HCT116 (cell line): ENCODE measurements at regions not wholly inside any gene's neighbourhood (a gene's known extent, or its start where the extent isn't known, plus 50 kb on each side); places are given as distances from the start of the nearest gene placed in this dataset.

Experiments used
- ATAC-seq: fragments of 200-7000 bp; cut with Tn5 transposase; 2 replicates; pipeline ENCODE4 v1.9.1; 2020; ENCODE audit warnings: mild to moderate bottlenecking, moderate library complexity
- BruUV-seq: library from RNA; stranded (reverse); fragments of 400-500 nt; replicated peaks from 2 replicates; lab custom pipeline; 2021; lab: Mats Ljungman, UMichigan
- CTCF ChIA-PET: fragments of 300-600 bp; sonication (Branson Sonifier 250); formaldehyde crosslinking; loops from one replicate; lab custom pipeline; 2021; ENCODE audit warnings: antibody characterized with exemption; lab: Charles Lee
- POLR2A ChIA-PET: fragments of 300-600, 350-600 bp; sonication (Branson Sonifier 250); formaldehyde crosslinking; loops from one replicate; lab custom pipeline; 2021; ENCODE audit warnings: antibody characterized with exemption; lab: Charles Lee
- RAD21 ChIA-PET, 2 experiments: fragments of 300-600 bp; sonication (Branson Sonifier 250); formaldehyde crosslinking; loops; one replicate each; lab custom pipeline; 2023; ENCODE audit warnings: low total read pairs in 2 of 2; ENCODE audit not compliant: uncharacterized antibody in 2 of 2, unreplicated experiment in 2 of 2, low non-redundant PET in 1 of 2; lab: Charles Lee
- DNase-seq: peaks from one replicate; pipeline ENCODE4 v3.0.0-alpha.2; 2010; ENCODE audit warnings: low read depth, low spot score
- H2AFZ ChIP-seq: fragments of 200-600 bp; shearing (Covaris generic), sonication (generic); 2 replicates; pipeline ENCODE4 v1.6.1; 2017; ENCODE audit warnings: low read depth, mixed run types, mixed read lengths, antibody characterized with exemption, low read length; ENCODE audit not compliant: poor library complexity, severe bottlenecking
- H3K27ac ChIP-seq: 2 replicates; pipeline ENCODE4 v1.5.1; 2012; ENCODE audit warnings: low read depth, low read length
- H3K27me3 ChIP-seq: fragments of 200-600 bp; sonication (generic); 2 replicates; pipeline ENCODE4 v1.6.1; 2016; ENCODE audit warnings: mixed run types, low read length, mixed read lengths; ENCODE audit not compliant: insufficient read depth
- H3K36me3 ChIP-seq, 2 experiments: fragments of 200-500 bp in 1 of 2; fragments of 200-600 bp in 1 of 2; sonication (Bioruptor generic) in 1 of 2; sonication (generic) in 1 of 2; 2 replicates each; pipeline versions ENCODE4 v1.5.1 to v1.6.1; 2014 to 2016; ENCODE audit warnings: low read length in 2 of 2, inconsistent platforms in 1 of 2, mixed read lengths in 1 of 2, mixed run types in 1 of 2; ENCODE audit not compliant: insufficient read depth in 2 of 2, control insufficient read depth in 1 of 2
- H3K4me1 ChIP-seq, 2 experiments: fragments of 200-600 bp in 1 of 2; sonication (generic) in 1 of 2; 2 replicates each; pipeline versions ENCODE4 v1.5.1 to v1.6.1; 2012 to 2017; ENCODE audit warnings: low read length in 2 of 2, inconsistent platforms in 1 of 2, mild to moderate bottlenecking in 1 of 2, mixed read lengths in 1 of 2, mixed run types in 1 of 2, moderate library complexity in 1 of 2; ENCODE audit not compliant: insufficient read depth in 2 of 2, control insufficient read depth in 1 of 2
- H3K4me2 ChIP-seq: fragments of 200-600 bp; sonication (generic); 2 replicates; pipeline ENCODE4 v1.6.1; 2017; ENCODE audit warnings: mixed run types, low read length, mixed read lengths
- H3K4me3 ChIP-seq, 2 experiments: fragments of 200-600 bp in 1 of 2; sonication (generic) in 1 of 2; replicated peaks in 1 of 2; 2 replicates each; pipeline ENCODE4 v1.5.1; 2011 to 2016; ENCODE audit warnings: low read length in 2 of 2, control low read depth in 1 of 2, low read depth in 1 of 2, mild to moderate bottlenecking in 1 of 2, mixed read lengths in 1 of 2, mixed run types in 1 of 2
- H3K79me2 ChIP-seq: fragments of 200-600 bp; sonication (generic); 2 replicates; pipeline ENCODE4 v1.6.1; 2017; ENCODE audit warnings: mild to moderate bottlenecking, mixed run types, low read length, moderate library complexity, mixed read lengths; ENCODE audit not compliant: insufficient read depth
- H3K9ac ChIP-seq: fragments of 200-600 bp; sonication (generic); 2 replicates; pipeline ENCODE4 v1.6.1; 2016; ENCODE audit warnings: low read length, mixed read lengths
- H3K9me2 ChIP-seq: fragments of 200-600 bp; sonication (generic), shearing (Covaris generic); 2 replicates; pipeline ENCODE4 v1.6.1; 2017; ENCODE audit warnings: mixed run types, mild to moderate bottlenecking, moderate library complexity; ENCODE audit not compliant: insufficient read depth
- H3K9me3 ChIP-seq, 2 experiments: fragments of 200-500 bp in 1 of 2; fragments of 200-600 bp in 1 of 2; sonication (Bioruptor generic) in 1 of 2; sonication (generic) in 1 of 2; 2 replicates each; pipeline ENCODE4 v1.6.1; 2014 to 2017; ENCODE audit warnings: low read length in 2 of 2, mixed read lengths in 2 of 2, inconsistent platforms in 1 of 2, low read depth in 1 of 2, mild to moderate bottlenecking in 1 of 2, mixed run types in 1 of 2, moderate library complexity in 1 of 2; ENCODE audit not compliant: control insufficient read depth in 1 of 2, insufficient read depth in 1 of 2
- H4K20me1 ChIP-seq: fragments of 200-600 bp; sonication (generic), shearing (Covaris generic); 2 replicates; pipeline ENCODE4 v1.6.1; 2017; ENCODE audit warnings: mixed run types, mild to moderate bottlenecking, moderate library complexity; ENCODE audit not compliant: insufficient read depth
- CBX3 ChIP-seq: IDR thresholded peaks from 2 replicates; pipeline ENCODE4 v1.6.1; 2012; ENCODE audit warnings: low read depth
- CTCF ChIP-seq, 3 experiments: fragments of 200-600 bp in 1 of 3; sonication (generic) in 1 of 3; IDR thresholded peaks in 2 of 3; conservative IDR thresholded peaks in 1 of 3; 2 replicates each; pipeline ENCODE4 v1.5.1; 2012 to 2017; ENCODE audit warnings: low read depth in 2 of 3, low read length in 2 of 3, antibody characterized with exemption in 1 of 3, borderline replicate concordance in 1 of 3, control low read depth in 1 of 3, mild to moderate bottlenecking in 1 of 3, mixed read lengths in 1 of 3, mixed run types in 1 of 3, moderate library complexity in 1 of 3; ENCODE audit not compliant: insufficient read depth in 1 of 3
- EZH2 ChIP-seq: fragments of 200-600 bp; sonication (generic); IDR thresholded peaks from 2 replicates; pipeline ENCODE4 v1.6.1; 2017; ENCODE audit warnings: antibody characterized with exemption, mixed run types
- EZH2phosphoT487 ChIP-seq: fragments of 200-600 bp; IDR thresholded peaks from 2 replicates; pipeline ENCODE4 v1.6.1; 2018; ENCODE audit warnings: antibody characterized with exemption, borderline replicate concordance
- POLR2A ChIP-seq: IDR thresholded peaks from 2 replicates; pipeline ENCODE4 v1.7.0; 2011; ENCODE audit warnings: borderline replicate concordance; ENCODE audit not compliant: insufficient read depth, insufficient read length; ENCODE audit errors: extremely low read depth
- POLR2AphosphoS5 ChIP-seq: IDR thresholded peaks from 2 replicates; pipeline ENCODE4 v1.6.1; 2011; ENCODE audit warnings: mild to moderate bottlenecking, low read depth, low read length, moderate library complexity
- RAD21 ChIP-seq: IDR thresholded peaks from 2 replicates; pipeline ENCODE4 v1.6.1; 2012; ENCODE audit warnings: low read depth, mild to moderate bottlenecking
- SP1 ChIP-seq: IDR thresholded peaks from 2 replicates; pipeline ENCODE4 v1.6.1; 2012; ENCODE audit warnings: low read depth
- SRF ChIP-seq: IDR thresholded peaks from 2 replicates; pipeline ENCODE4 v1.6.1; 2012; ENCODE audit warnings: low read depth
- ZFX ChIP-seq: fragments of 450-650 bp; IDR thresholded peaks from 2 replicates; pipeline ENCODE4 v1.6.1; 2017
- intact Hi-C: fragments of 100-400 bp; cut with micrococcal nuclease; formaldehyde crosslinking; loops from 2 replicates; pipeline ENCODE4 v1.10.0; 2022

GRCh38 chr5:29960323-29960722 lies 1233.2 kb upstream of the CDH6 start:
- Histone ChIP-seq H3K9me3 (peaks cover 10 to 16% of the 10 kb centered on the region in 2 experiments; a peak in 3 of 4 replicates), H3K9ac (no peak overlapping the region), H2AFZ (no peak overlapping the region), H3K4me1 (no peaks in the 10 kb centered on the region), H3K4me3 (no peak overlapping the region), H3K79me2 (no peaks in the 10 kb centered on the region), H3K9me2 (no peaks in the 10 kb centered on the region), H3K27ac (no peak overlapping the region), H4K20me1 (no peaks in the 10 kb centered on the region), H3K36me3 (no peaks in the 10 kb centered on the region), H3K4me2 (no peak overlapping the region), H3K27me3 (no peaks in the 10 kb centered on the region)
- RAD21 ChIA-PET = no interaction called here
- ATAC-seq (no peak), DNase-seq (no peak)
- BruUV-seq = no TSS peak
- intact Hi-C loops = no loop called here
- TF ChIP-seq POLR2AphosphoS5 = no peak
- no peak for TF ChIP-seq CBX3
- TF ChIP-seq ZFX = no peak
- CTCF ChIA-PET = no interaction called here
- POLR2A ChIA-PET = no interaction called here

GRCh38 chr5:29950416-29951145 lies 1242.9 kb upstream of the CDH6 start:
- POLR2A ChIA-PET = no interaction called here
- CTCF ChIA-PET = no interaction called here
- no peaks in the 10 kb centered on the region for H4K20me1 ChIP-seq
- H3K9me3 ChIP-seq = peaks cover 12 to 27% of the 10 kb centered on the region in 2 experiments; a peak in 3 of 4 replicates
- no peak overlapping the region for H3K4me3 ChIP-seq
- no peaks in the 10 kb centered on the region for H3K4me1 ChIP-seq
- RAD21 ChIA-PET = no interaction called here
- no peak overlapping the region for H3K9ac ChIP-seq
- no peak overlapping the region for H3K4me2 ChIP-seq
- H3K79me2 ChIP-seq = no peaks in the 10 kb centered on the region
- TF ChIP-seq EZH2phosphoT487 (no peak), RAD21 (no peak), EZH2 (no peak), POLR2A (no peak), SRF (no peak), CTCF (IDR thresholded peaks at IDR 0.05 in 2 of 3, conservative IDR thresholded peaks at IDR 0.05 in 1 of 3; ENCODE audit: borderline replicate concordance in 1 of 3, insufficient read depth in 1 of 3, low read depth in 2 of 3, low read length in 2 of 3) (no peak), SP1 (no peak)
- BruUV-seq = no TSS peak
- no peak overlapping the region for H3K27ac ChIP-seq
- H3K27me3 ChIP-seq = no peaks in the 10 kb centered on the region
- no peaks in the 10 kb centered on the region for H3K36me3 ChIP-seq
- intact Hi-C loops = no loop called here
- no peak for ATAC-seq
- no peak overlapping the region for H2AFZ ChIP-seq
- H3K9me2 ChIP-seq = no peaks in the 10 kb centered on the region
- no peak for DNase-seq
